Epithelial cell of proximal tubule (primary cell): ENCODE measurements at regions not wholly inside any gene's neighbourhood (a gene's known extent, or its start where the extent isn't known, plus 50 kb on each side); places are given as distances from the start of the nearest gene placed in this dataset.
"Not testable (repeated sequence)": the region's sequence is repeated elsewhere in the genome, so short reads cannot be mapped to it uniquely, and the experiment has no call there.

ENCODE experiments used
- DNase-seq: peaks from one replicate; pipeline ENCODE4 v3.0.0-alpha.2; 2011; ENCODE audit warnings: low read depth
- H3K4me3 ChIP-seq: 2 replicates; pipeline ENCODE4 v1.5.1; 2011; ENCODE audit warnings: low read depth, mild to moderate bottlenecking, low read length
- TF ChIP-seq, protein P1 (sequence below): conservative IDR thresholded peaks from 2 replicates; pipeline ENCODE4 v1.5.1; 2012; ENCODE audit warnings: low read depth, mild to moderate bottlenecking, low read length

DNA sequence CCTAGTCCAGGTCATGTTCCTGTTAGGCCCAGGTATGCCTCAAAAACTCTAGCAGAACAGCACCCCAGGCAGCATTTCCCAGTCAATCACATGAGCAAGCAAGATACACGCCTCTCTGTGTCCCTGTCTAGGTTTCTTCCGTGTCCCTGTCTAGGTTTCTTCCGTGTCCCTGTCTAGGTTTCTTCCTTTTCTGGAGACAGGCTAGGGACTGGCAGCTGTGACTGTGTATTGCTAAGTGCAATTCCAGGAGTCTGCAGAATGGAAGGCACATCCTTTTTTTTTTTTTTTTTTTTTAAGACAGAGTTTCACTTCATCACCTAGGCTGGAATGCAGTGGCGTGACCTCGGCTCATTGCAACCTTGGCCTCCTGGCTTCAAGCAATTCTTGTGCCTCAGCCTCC lies 77.6 kb downstream of the SETD4 start:
- TF ChIP-seq, protein P1, sequence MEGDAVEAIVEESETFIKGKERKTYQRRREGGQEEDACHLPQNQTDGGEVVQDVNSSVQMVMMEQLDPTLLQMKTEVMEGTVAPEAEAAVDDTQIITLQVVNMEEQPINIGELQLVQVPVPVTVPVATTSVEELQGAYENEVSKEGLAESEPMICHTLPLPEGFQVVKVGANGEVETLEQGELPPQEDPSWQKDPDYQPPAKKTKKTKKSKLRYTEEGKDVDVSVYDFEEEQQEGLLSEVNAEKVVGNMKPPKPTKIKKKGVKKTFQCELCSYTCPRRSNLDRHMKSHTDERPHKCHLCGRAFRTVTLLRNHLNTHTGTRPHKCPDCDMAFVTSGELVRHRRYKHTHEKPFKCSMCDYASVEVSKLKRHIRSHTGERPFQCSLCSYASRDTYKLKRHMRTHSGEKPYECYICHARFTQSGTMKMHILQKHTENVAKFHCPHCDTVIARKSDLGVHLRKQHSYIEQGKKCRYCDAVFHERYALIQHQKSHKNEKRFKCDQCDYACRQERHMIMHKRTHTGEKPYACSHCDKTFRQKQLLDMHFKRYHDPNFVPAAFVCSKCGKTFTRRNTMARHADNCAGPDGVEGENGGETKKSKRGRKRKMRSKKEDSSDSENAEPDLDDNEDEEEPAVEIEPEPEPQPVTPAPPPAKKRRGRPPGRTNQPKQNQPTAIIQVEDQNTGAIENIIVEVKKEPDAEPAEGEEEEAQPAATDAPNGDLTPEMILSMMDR, result no peak
- no peak overlapping the region for H3K4me3 ChIP-seq
- DNase-seq, result no peak

DNA sequence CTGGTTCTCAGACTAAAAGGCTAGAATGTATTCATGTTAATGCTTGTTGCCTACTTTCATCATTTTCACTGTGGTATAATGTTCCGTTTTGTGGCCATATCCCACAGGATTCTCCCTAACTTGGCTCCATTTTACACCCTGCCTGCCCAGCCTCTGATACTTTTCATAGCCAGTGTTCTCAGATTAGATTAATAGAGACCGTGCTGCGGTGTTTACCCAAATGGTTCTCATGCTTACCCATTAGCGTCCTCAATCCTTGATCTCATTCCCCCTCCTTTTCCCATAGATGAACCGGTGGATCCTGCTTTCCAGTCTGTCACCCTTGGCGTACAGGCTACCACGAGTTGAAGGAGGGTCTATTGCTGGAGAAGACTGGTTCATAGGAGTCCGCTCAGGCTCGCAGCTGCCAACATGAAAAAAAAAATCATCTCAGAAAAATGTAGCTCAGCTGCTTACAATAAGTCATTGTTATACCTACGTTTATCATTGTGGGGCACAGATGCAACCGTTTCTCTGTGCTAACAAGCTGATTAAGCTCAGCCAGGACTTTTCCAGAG lies 78.7 kb downstream of the SETD4 start:
- TF ChIP-seq, protein P1, result no peak
- no peak for DNase-seq
- H3K4me3 ChIP-seq, result no peak overlapping the region

DNA sequence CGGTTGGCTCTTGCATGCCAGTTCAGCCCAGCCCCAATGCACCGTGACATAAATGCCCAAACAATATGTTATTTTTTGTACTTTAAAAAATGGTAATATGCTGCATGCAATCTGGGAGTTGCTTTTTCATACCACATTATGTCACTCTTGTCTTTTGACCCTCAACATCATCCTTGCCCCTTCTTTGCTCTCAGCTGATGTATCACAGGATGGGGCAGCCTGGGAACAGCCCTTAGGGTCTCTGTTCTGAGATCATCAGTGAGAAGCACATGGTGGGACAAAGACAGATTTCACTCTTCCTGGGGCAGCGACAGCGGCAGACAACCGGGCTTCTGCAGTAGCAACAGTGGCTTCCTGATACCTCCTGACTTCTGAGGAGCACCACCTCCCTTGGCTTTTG lies 79.5 kb downstream of the SETD4 start:
- TF ChIP-seq, protein P1, result no peak
- DNase-seq, result no peak
- no peak overlapping the region for H3K4me3 ChIP-seq

DNA sequence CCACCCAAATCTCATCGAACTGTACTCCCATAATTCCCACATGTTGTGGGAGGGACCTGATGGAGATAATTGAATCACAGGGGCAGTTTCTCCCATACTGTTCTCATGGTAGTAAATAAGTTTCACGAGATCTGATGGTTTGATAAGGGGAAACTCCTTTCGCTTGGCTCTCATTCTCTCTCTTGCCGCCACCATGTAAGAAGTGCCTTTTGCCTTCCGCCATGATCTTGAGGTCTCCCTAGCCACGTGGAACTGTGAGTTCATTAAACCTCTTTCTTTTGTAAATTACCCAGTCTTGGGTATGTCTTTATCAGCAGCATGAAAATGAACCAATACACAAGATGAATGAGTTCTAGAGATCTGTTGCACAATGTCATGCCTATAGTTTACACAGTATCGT lies 82.5 kb downstream of the SETD4 start:
- H3K4me3 ChIP-seq, DNase-seq: not testable (repeated sequence)

DNA sequence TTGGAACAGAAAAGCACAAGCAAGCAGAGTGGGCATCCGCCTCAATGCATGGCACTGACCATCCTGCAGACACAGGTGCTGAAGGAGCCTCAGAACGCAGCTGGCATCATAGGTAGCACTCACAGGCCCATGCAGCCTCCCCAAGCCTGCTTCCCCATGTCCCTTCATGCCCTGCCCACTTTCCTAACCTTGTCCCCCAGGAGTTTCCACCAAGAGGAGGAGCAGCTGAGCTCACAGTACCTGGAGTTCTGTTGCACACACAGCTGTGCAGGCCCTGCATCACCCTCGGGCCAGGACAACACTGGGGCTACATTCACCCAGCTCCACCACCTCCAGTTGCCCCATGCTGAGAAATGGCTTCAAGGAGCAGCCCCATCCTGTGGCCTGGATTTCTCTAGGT lies 83.4 kb downstream of the SETD4 start:
- no peak for DNase-seq
- TF ChIP-seq, protein P1, result no peak

DNA sequence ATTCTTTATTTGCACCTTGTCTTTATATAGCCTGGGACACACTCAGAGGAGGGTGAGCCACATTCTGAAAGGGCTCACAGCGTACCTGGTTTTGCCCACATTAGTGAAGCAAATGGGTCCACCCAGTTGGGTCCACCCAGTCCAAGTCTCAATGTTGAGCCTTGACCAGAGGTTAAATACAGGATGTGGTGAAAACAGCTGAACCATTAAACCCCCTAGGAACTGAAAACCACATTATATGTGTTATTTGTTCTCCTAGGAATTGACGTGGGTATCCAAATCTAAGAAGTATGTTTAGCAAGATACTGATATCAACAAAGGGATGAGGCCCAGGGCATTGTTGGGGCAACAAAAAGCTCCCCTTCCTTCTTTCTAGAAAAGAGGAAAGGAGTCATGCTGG lies 83.8 kb downstream of the SETD4 start:
- DNase-seq, result no peak
- H3K4me3 ChIP-seq, result no peak overlapping the region
- TF ChIP-seq, protein P1, result no peak

More for the DNA sequence above, 83.4 kb downstream of the SETD4 start:
- no peak overlapping the region for H3K4me3 ChIP-seq

DNA sequence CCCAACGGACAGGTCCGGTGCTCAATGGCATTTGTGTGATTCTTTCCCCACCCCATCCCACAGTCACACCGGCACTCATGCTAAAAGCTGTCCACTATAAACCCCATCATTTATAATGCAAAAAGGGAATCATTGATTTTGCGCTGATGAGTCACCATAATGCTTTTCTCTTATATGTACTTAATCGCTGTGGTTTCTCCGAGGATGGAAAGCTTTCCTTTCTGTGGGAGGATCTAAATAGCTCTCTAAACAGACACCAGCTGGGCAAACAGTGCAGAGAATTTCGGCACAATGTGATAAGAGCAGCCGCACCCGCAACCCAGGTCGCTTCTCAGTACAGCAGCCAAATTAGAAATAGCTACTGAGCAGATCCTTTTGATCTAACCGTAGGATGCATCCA lies 85.6 kb downstream of the SETD4 start:
- TF ChIP-seq, protein P1, result no peak
- H3K4me3 ChIP-seq, result no peak overlapping the region
- DNase-seq, result no peak

DNA sequence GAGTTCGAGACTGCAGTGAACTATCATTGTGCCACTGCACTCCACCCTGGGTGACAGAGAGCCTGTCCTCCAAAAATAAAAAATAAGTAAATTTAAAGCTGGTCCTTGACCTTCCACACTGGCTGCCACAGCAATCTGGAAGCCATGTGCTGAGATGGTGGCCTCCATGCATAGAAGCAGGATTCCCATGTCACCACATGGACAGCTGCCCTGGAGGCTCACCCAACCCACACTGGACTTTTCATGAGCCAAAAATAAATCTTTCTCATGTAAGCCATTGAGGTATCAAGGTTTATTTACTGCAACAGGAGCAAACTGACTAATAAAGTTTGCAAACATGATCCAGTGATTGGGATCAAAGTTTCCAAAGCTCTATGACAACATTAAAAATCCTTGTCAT lies 88.5 kb downstream of the SETD4 start:
- TF ChIP-seq, protein P1, result no peak
- DNase-seq, result no peak
- H3K4me3 ChIP-seq, result no peak overlapping the region
